ENCODE measurements at regions not wholly inside any gene's neighbourhood (a gene's known extent, or its start where the extent isn't known, plus 50 kb on each side); places are given as distances from the start of the nearest gene placed in this dataset.
A peak's percentile ranks its signal among the peaks of the same experiment; 100 is the strongest.

GRCh38 chr22:46058091-46058420 lies 81.1 kb upstream of the WNT7B start:
- H3K4me3 ChIP-seq (ENCODE audit: low read depth in 2 of 2, low read length in 2 of 2), result peak overlapping the region; percentile 24 to 58
- no peaks in the 10 kb centered on the region for H3K27me3 ChIP-seq (ENCODE audit: control insufficient read depth, insufficient read depth, low read length)
- peaks cover 61% of the 10 kb centered on the region for H3K4me1 ChIP-seq (ENCODE audit: control insufficient read depth, insufficient read depth, low read length)
- ATAC-seq, result peak; percentile 8; the same call in 1 of the 2 replicates
- no peaks in the 10 kb centered on the region; the same call in 1 of the 2 replicates for H3K36me3 ChIP-seq (ENCODE audit: control insufficient read depth, insufficient read depth, low read length)
- no peak for DNase-seq (ENCODE audit: low read depth, low spot score)
- H3K27ac ChIP-seq (ENCODE audit: low read length), result peak overlapping the region; percentile 100
- no TSS peak for BruUV-seq (replicated peaks)
- H3K9me3 ChIP-seq (ENCODE audit: control insufficient read depth, insufficient read depth, low read depth, low read length), result no peaks in the 10 kb centered on the region
- TF ChIP-seq SIN3A (IDR thresholded peaks at IDR 0.05; ENCODE audit: borderline replicate concordance, insufficient read depth, low read depth, low read length) (0 out of 2 replicates have a peak, but pooled peaks have one; percentile 38), CTCF (IDR thresholded peaks at IDR 0.05) (no peak), TCF7L2 (IDR thresholded peaks at IDR 0.05; ENCODE audit: low read depth, low read length) (no peak)
- intact Hi-C loops (cut with micrococcal nuclease; ENCODE audit: unreplicated experiment), result loop anchor here (5.0 kb wide), 1 partner anchor 46 kb away; no protein-coding TSS in a partner anchor
- in situ Hi-C loops (cut with HindIII; ENCODE audit: low pct_unique_long_range_greater_than_20kb, low sequenced_read_pairs), result no loop called here
- CTCF ChIA-PET, result no interaction called here
- POLR2A ChIA-PET, result interaction anchor here (0.6 kb wide), 1 partner anchor 15 kb away, joined by 3 read pairs; no protein-coding TSS in a partner anchor

GRCh38 chr22:46058591-46059519 lies 81.9 kb upstream of the WNT7B start:
- POLR2A ChIA-PET, result interaction anchor here (0.6 kb wide), 1 partner anchor 14 kb away, joined by 3 read pairs; no protein-coding TSS in a partner anchor
- Histone ChIP-seq H3K4me3 (ENCODE audit: low read depth in 2 of 2, low read length in 2 of 2) (peak overlapping the region; percentile 24 to 44), H3K4me1 (ENCODE audit: control insufficient read depth, insufficient read depth, low read length) (peaks cover 68% of the 10 kb centered on the region), H3K9me3 (ENCODE audit: control insufficient read depth, insufficient read depth, low read depth, low read length) (no peaks in the 10 kb centered on the region), H3K36me3 (ENCODE audit: control insufficient read depth, insufficient read depth, low read length) (no peaks in the 10 kb centered on the region; the same call in 1 of the 2 replicates), H3K27ac (ENCODE audit: low read length) (peak overlapping the region; percentile 100), H3K27me3 (ENCODE audit: control insufficient read depth, insufficient read depth, low read length) (no peaks in the 10 kb centered on the region)
- TF ChIP-seq SIN3A (IDR thresholded peaks at IDR 0.05; ENCODE audit: borderline replicate concordance, insufficient read depth, low read depth, low read length), result no peak
- TF ChIP-seq CTCF (IDR thresholded peaks at IDR 0.05), result no peak
- no peak for TF ChIP-seq POLR2AphosphoS5 (IDR thresholded peaks at IDR 0.05; ENCODE audit: low read depth, low read length)
- TF ChIP-seq REST (IDR thresholded peaks at IDR 0.05; ENCODE audit: insufficient read depth in 1 of 2, low read depth in 2 of 2, low read length in 1 of 2), result no peak
- TF ChIP-seq TCF7L2 (IDR thresholded peaks at IDR 0.05; ENCODE audit: low read depth, low read length), result no peak
- in situ Hi-C loops (cut with HindIII; ENCODE audit: low pct_unique_long_range_greater_than_20kb, low sequenced_read_pairs), result no loop called here
- DNase-seq (ENCODE audit: low read depth, low spot score) (no peak), ATAC-seq (no peak)
- no TSS peak for BruUV-seq (replicated peaks)
- intact Hi-C loops (cut with micrococcal nuclease; ENCODE audit: unreplicated experiment), result loop anchor here (5.0 kb wide), 1 partner anchor 47 kb away; no protein-coding TSS in a partner anchor
- CTCF ChIA-PET, result interaction anchor here (0.5 kb wide), 1 partner anchor 23 kb away, joined by 4 read pairs; no protein-coding TSS in a partner anchor

Measured in Panc1 (cell line).